ENCODE measurements at regions not wholly inside any gene's neighbourhood (a gene's known extent, or its start where the extent isn't known, plus 50 kb on each side); places are given as distances from the start of the nearest gene placed in this dataset.

DNA sequence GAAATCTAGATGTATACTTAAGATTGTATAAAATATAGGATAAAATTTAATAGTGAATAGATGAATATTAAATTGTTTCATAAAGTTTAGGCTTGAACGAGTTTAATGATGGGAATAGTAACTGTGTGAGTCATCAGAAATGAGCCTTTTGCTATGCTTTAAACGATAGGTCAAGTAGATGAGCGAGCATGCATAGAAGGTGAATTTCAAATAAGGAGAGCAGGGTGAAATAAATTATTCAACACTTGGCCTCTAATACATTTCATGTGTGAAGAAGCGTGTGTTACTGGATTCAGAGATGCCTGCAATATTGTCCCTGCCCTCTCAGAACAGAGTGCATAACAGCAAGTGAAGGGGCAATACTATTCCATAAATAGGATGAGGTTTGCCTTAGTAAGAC, 74.4 kb upstream of the EYA4 start:
- ChIA-PET POLR2A (no interaction called here), CTCF (no interaction called here)
- Histone ChIP-seq H3K4me3 (ENCODE audit: low read depth, low read length) (no peak overlapping the region), H3K27me3 (ENCODE audit: control insufficient read depth, insufficient read depth, low read length) (no peaks in the 10 kb centered on the region; the same call in 1 of the 2 replicates), H3K36me3 (ENCODE audit: control insufficient read depth, insufficient read depth, low read length) (no peaks in the 10 kb centered on the region)
- TF ChIP-seq, protein P1, sequence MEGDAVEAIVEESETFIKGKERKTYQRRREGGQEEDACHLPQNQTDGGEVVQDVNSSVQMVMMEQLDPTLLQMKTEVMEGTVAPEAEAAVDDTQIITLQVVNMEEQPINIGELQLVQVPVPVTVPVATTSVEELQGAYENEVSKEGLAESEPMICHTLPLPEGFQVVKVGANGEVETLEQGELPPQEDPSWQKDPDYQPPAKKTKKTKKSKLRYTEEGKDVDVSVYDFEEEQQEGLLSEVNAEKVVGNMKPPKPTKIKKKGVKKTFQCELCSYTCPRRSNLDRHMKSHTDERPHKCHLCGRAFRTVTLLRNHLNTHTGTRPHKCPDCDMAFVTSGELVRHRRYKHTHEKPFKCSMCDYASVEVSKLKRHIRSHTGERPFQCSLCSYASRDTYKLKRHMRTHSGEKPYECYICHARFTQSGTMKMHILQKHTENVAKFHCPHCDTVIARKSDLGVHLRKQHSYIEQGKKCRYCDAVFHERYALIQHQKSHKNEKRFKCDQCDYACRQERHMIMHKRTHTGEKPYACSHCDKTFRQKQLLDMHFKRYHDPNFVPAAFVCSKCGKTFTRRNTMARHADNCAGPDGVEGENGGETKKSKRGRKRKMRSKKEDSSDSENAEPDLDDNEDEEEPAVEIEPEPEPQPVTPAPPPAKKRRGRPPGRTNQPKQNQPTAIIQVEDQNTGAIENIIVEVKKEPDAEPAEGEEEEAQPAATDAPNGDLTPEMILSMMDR (IDR thresholded peaks at IDR 0.05; ENCODE audit: insufficient read depth, low read depth, low read length): no peak
- no peak for DNase-seq (ENCODE audit: low read depth)

DNA sequence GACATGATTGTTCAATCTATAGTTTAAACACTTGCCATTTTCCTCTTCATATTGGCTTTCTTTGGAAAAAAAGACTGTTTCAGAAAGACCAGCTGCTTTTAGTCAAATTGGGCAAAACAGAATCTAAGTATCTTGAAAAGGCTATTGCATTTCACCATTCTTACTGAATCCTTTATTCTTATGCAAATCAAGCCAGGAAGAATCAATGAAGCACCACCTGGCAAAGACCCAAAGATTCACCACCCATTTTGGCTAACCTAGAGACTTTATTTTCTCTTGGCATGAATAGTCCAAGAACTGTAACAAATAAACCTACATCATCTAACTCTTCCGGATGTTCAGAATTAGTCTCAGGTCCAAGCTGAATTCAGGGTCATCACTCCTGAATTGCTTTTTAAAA, 71.3 kb upstream of the EYA4 start:
- POLR2A ChIA-PET: no interaction called here
- TF ChIP-seq, protein P1 (IDR thresholded peaks at IDR 0.05; ENCODE audit: insufficient read depth, low read depth, low read length): no peak
- no peaks in the 10 kb centered on the region for H3K36me3 ChIP-seq (ENCODE audit: control insufficient read depth, insufficient read depth, low read length)
- no peak for DNase-seq (ENCODE audit: low read depth)
- no peaks in the 10 kb centered on the region; the same call in 1 of the 2 replicates for H3K27me3 ChIP-seq (ENCODE audit: control insufficient read depth, insufficient read depth, low read length)
- CTCF ChIA-PET: interaction anchor here (1.6 to 1.7 kb wide), 2 partner anchors 12 to 15 kb away, joined by 3 to 10 read pairs; no protein-coding TSS in a partner anchor
- no peak overlapping the region for H3K4me3 ChIP-seq (ENCODE audit: low read depth, low read length)

DNA sequence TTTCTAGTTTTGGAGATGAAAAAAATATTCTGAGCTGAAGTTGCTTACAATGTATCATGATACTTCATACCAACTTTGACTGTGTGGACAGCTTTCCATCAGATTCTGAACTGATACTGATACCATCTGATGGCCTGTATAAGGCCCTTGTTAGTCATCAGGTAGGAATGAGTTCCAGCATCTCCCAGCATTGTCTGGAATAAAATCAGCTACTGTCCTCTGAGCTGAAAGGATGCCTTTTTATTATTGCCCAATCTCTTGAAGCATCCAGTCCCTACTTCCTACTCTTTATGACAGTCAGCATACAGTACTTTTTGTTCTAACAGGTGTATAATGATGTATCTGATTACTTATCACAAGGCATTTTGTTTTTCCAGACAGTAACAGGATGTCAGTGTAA, 70.6 kb upstream of the EYA4 start:
- DNase-seq (ENCODE audit: low read depth): no peak
- POLR2A ChIA-PET: no interaction called here
- Histone ChIP-seq H3K36me3 (ENCODE audit: control insufficient read depth, insufficient read depth, low read length) (no peaks in the 10 kb centered on the region), H3K27me3 (ENCODE audit: control insufficient read depth, insufficient read depth, low read length) (no peaks in the 10 kb centered on the region; the same call in 1 of the 2 replicates), H3K4me3 (ENCODE audit: low read depth, low read length) (no peak overlapping the region)
- TF ChIP-seq, protein P1 (IDR thresholded peaks at IDR 0.05; ENCODE audit: insufficient read depth, low read depth, low read length): no peak
- CTCF ChIA-PET: interaction anchor here (0.6 to 1.7 kb wide), 3 partner anchors 11 to 683 kb away, joined by 3 to 10 read pairs (median 3); no protein-coding TSS in a partner anchor

DNA sequence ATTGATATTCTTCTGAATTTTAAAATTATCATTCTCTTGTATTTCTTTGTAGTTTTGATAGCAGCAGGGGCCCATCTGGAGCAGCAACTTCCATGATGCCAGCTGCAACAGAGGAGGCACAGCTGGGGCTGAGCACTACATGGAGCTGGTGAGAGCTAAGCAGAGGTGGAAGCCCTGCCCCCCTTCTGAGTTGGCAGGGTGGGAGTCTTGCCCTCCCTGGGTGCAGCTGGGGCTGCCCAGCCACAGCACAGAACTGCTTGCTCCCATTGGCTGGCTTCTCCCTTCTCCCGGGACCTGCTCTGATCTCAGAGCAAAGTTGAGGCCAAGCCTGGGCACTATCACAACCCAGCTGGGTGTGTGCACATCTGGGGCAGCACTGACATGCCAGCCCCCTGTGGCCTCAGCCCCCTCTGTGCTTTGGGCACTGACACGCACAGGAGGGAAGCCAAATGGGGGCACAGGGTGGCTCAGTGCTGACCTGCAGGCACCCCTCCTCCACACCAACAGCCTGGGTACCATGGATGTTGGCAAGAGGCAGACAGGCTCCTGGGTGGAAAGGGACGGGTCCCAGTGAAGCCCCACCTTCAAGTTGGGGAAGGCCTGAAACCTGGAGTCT, 69.1 kb upstream of the EYA4 start:
- TF ChIP-seq, protein P1 (IDR thresholded peaks at IDR 0.05; ENCODE audit: insufficient read depth, low read depth, low read length): no peak
- no peak for DNase-seq (ENCODE audit: low read depth)
- Histone ChIP-seq H3K4me3 (ENCODE audit: low read depth, low read length) (no peak overlapping the region), H3K27me3 (ENCODE audit: control insufficient read depth, insufficient read depth, low read length) (no peaks in the 10 kb centered on the region), H3K36me3 (ENCODE audit: control insufficient read depth, insufficient read depth, low read length) (no peaks in the 10 kb centered on the region)
- CTCF ChIA-PET: no interaction called here
- POLR2A ChIA-PET: no interaction called here

DNA sequence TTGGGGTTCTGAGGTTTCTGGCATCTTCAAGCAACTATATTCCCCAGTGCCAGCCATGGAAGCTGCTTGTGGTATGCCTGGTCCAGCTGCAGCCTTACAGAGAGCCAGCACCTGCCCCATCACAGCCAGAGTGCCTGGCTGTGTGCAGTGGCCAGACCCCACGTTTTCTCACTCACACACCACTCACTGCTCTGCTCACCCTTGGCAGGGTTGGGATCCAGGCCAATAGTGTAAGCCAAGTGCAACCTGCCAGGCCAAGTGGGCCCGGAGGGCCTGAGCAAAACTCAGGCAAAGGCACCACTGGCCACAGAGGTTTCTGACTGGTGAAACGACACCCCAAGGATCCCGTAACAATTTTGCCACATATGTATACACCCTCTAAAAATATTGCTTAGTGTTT, 67.9 kb upstream of the EYA4 start:
- no peaks in the 10 kb centered on the region for H3K36me3 ChIP-seq (ENCODE audit: control insufficient read depth, insufficient read depth, low read length)
- POLR2A ChIA-PET: no interaction called here
- TF ChIP-seq, protein P1 (IDR thresholded peaks at IDR 0.05; ENCODE audit: insufficient read depth, low read depth, low read length): no peak
- H3K27me3 ChIP-seq (ENCODE audit: control insufficient read depth, insufficient read depth, low read length): no peaks in the 10 kb centered on the region
- no peak for DNase-seq (ENCODE audit: low read depth)
- H3K4me3 ChIP-seq (ENCODE audit: low read depth, low read length): no peak overlapping the region
- CTCF ChIA-PET: interaction anchor here (0.5 kb wide), 1 partner anchor 12 kb away, joined by 3 read pairs; no protein-coding TSS in a partner anchor
